Aorta (tissue), 5 donors: ENCODE measurements at regions not wholly inside any gene's neighbourhood (a gene's known extent, or its start where the extent isn't known, plus 50 kb on each side); places are given as distances from the start of the nearest gene placed in this dataset.
"Not testable (repeated sequence)": the region's sequence is repeated elsewhere in the genome, so short reads cannot be mapped to it uniquely, and the experiment has no call there.

Experiments
- ATAC-seq: fragments of 200-7000 bp; cut with Tn5 transposase; one replicate; pipeline ENCODE4 v1.9.1; 2022; ENCODE audit warnings: moderate library complexity; ENCODE audit not compliant: low FRiP score
- DNase-seq, 2 donors: peaks; one replicate each; pipeline ENCODE4 v3.0.0-alpha.2; 2020
- H3K27ac ChIP-seq, 2 donors: one replicate each; pipeline ENCODE4 v1.5.1; 2013; ENCODE audit warnings: low read length in 2 of 2, mild to moderate bottlenecking in 2 of 2, moderate library complexity in 2 of 2, control low read depth in 1 of 2, inconsistent platforms in 1 of 2, low read depth in 1 of 2
- H3K27me3 ChIP-seq, 2 donors: one replicate each; pipeline ENCODE4 v1.6.1; 2013; ENCODE audit warnings: control low read depth in 1 of 2, low read length in 1 of 2, mild to moderate bottlenecking in 1 of 2, moderate library complexity in 1 of 2; ENCODE audit not compliant: insufficient read depth in 2 of 2, control insufficient read depth in 1 of 2
- H3K36me3 ChIP-seq, 2 donors: one replicate each; pipeline ENCODE4 v1.6.1; 2013; ENCODE audit warnings: control low read depth in 1 of 2, low read length in 1 of 2, mild to moderate bottlenecking in 1 of 2; ENCODE audit not compliant: insufficient read depth in 2 of 2, control insufficient read depth in 1 of 2
- H3K4me1 ChIP-seq, 2 donors: one replicate each; pipeline ENCODE4 v1.6.1; 2013; ENCODE audit warnings: low read length in 2 of 2, control low read depth in 1 of 2, mild to moderate bottlenecking in 1 of 2, moderate library complexity in 1 of 2; ENCODE audit not compliant: insufficient read depth in 2 of 2, control insufficient read depth in 1 of 2
- H3K4me3 ChIP-seq, 2 donors: one replicate each; pipeline ENCODE4 v1.5.1; 2013; ENCODE audit warnings: low read length in 2 of 2, control low read depth in 1 of 2, mild to moderate bottlenecking in 1 of 2
- H3K9me3 ChIP-seq: one replicate; pipeline ENCODE4 v1.6.1; 2013; ENCODE audit warnings: mild to moderate bottlenecking, low read length; ENCODE audit not compliant: control insufficient read depth
- WGBS, 2 donors: extraction: QIAGEN DNeasy Blood & Tissue Kit; methylation state at CpG; one replicate each; pipeline ENCODE4 v1.1.7; 2013; 5-methylcytosine and 5-hydroxymethylcytosine counted together
- intact Hi-C, 2 donors: fragments of 100-400 bp; cut with DNase I; formaldehyde crosslinking; loops; one replicate each; pipeline versions ENCODE4 v1.14.2 to v1.15.0; 2022
- donor health status: healthy with polysubstance abuse.
- donor health status: Bipolar disorder and iron deficiency.
- donor health status: DM: no; HTN: no; CAD: no.
- donor health status: DM: no; HTN: no; CAD: no.
- donor health status: DM: yes; HTN: yes; CAD: no.

- 80 to 88% methylated on average over 8 of the region's 8 CpGs for WGBS, 2 donors
- no peak overlapping the region for H3K27ac ChIP-seq
- intact Hi-C loops = no loop called here
- DNase-seq = no peak
- no peaks in the 10 kb centered on the region for H3K36me3 ChIP-seq
- no peaks in the 10 kb centered on the region for H3K9me3 ChIP-seq
- H3K4me1 ChIP-seq = no peaks in the 10 kb centered on the region
- no peaks in the 10 kb centered on the region for H3K27me3 ChIP-seq
- peak; percentile 29 for ATAC-seq
- H3K4me3 ChIP-seq = no peak overlapping the region
Measured at GRCh38 chr10:56255298-56255697, 105.8 kb downstream of the ZWINT start.

- no peaks in the 10 kb centered on the region for H3K36me3 ChIP-seq
- H3K4me3 ChIP-seq = no peak overlapping the region
- no peak for ATAC-seq
- H3K4me1 ChIP-seq = no peaks in the 10 kb centered on the region
- no peak for DNase-seq
- intact Hi-C loops = no loop called here
- no peaks in the 10 kb centered on the region for H3K27me3 ChIP-seq
- WGBS, 2 donors = 74 to 76% methylated on average over 5 of the region's 5 CpGs
- H3K9me3 ChIP-seq = no peaks in the 10 kb centered on the region
- H3K27ac ChIP-seq = no peak overlapping the region
Measured at GRCh38 chr10:56240471-56240870, 120.6 kb downstream of the ZWINT start.

- intact Hi-C loops = no loop called here
- no peak overlapping the region for H3K4me3 ChIP-seq
- H3K36me3 ChIP-seq = no peaks in the 10 kb centered on the region
Measured at GRCh38 chr10:56231436-56231835, 129.6 kb downstream of the ZWINT start.

GRCh38 chr10:56222237-56222636 is 138.8 kb downstream of the ZWINT start:
- H3K4me1 ChIP-seq = no peaks in the 10 kb centered on the region
- ATAC-seq = no peak
- intact Hi-C loops = no loop called here
- no peak overlapping the region for H3K27ac ChIP-seq
- no peak for DNase-seq
- no peaks in the 10 kb centered on the region for H3K9me3 ChIP-seq
- no peaks in the 10 kb centered on the region for H3K36me3 ChIP-seq
- no peaks in the 10 kb centered on the region for H3K27me3 ChIP-seq
- WGBS, 2 donors = 65 to 66% methylated on average over 3 of the region's 3 CpGs
- no peak overlapping the region for H3K4me3 ChIP-seq

More at GRCh38 chr10:56231436-56231835, 129.6 kb downstream of the ZWINT start:
- Histone ChIP-seq H3K27ac (no peak overlapping the region), H3K9me3 (no peaks in the 10 kb centered on the region), H3K27me3 (no peaks in the 10 kb centered on the region), H3K4me1 (no peaks in the 10 kb centered on the region)
- WGBS, 2 donors = 52 to 59% methylated on average over 5 of the region's 5 CpGs
- no peak for ATAC-seq
- no peak for DNase-seq

GRCh38 chr10:56212951-56213350 is 148.1 kb downstream of the ZWINT start:
- intact Hi-C loops = no loop called here
- peak; percentile 26 for ATAC-seq

GRCh38 chr10:56181607-56182006 is 179.5 kb downstream of the ZWINT start:
- Histone ChIP-seq H3K27me3 (no peaks in the 10 kb centered on the region), H3K4me1 (no peaks in the 10 kb centered on the region), H3K4me3 (no peak overlapping the region), H3K27ac (no peak overlapping the region), H3K9me3 (no peaks in the 10 kb centered on the region), H3K36me3 (no peaks in the 10 kb centered on the region)
- WGBS, 2 donors = 54 to 64% methylated on average over 2 of the region's 2 CpGs
- DNase-seq (no peak), ATAC-seq (no peak)
- intact Hi-C loops = no loop called here

More at GRCh38 chr10:56212951-56213350, 148.1 kb downstream of the ZWINT start:
- H3K4me3 ChIP-seq = no peak overlapping the region
- H3K9me3 ChIP-seq = no peaks in the 10 kb centered on the region
- H3K27ac ChIP-seq = no peak overlapping the region
- H3K4me1 ChIP-seq = no peaks in the 10 kb centered on the region
- no peaks in the 10 kb centered on the region for H3K36me3 ChIP-seq
- no peaks in the 10 kb centered on the region for H3K27me3 ChIP-seq
- DNase-seq = peak in 1 of 2 donors; percentile 56
- WGBS, 2 donors = 91 to 93% methylated on average over 6 of the region's 6 CpGs

GRCh38 chr10:56178210-56178609 is 182.8 kb downstream of the ZWINT start:
- WGBS, 2 donors = 21 to 29% methylated on average over 4 of the region's 4 CpGs
- Histone ChIP-seq H3K27ac (no peak overlapping the region), H3K27me3 (no peaks in the 10 kb centered on the region), H3K36me3 (no peaks in the 10 kb centered on the region), H3K9me3 (no peaks in the 10 kb centered on the region), H3K4me1 (no peaks in the 10 kb centered on the region), H3K4me3 (no peak overlapping the region)
- DNase-seq (no peak), ATAC-seq (no peak)
- intact Hi-C loops = no loop called here

- intact Hi-C loops, H3K9me3 ChIP-seq, H3K36me3 ChIP-seq, H3K4me1 ChIP-seq, H3K27ac ChIP-seq, DNase-seq, ATAC-seq, H3K27me3 ChIP-seq, H3K4me3 ChIP-seq: not testable (repeated sequence)
- WGBS, 2 donors = 95 to 96% methylated on average over 40 to 41 of the region's 41 CpGs
Measured at GRCh38 chr10:56155091-56155513, 206.0 kb downstream of the ZWINT start.

- WGBS, 2 donors = 74 to 76% methylated on average over 2 of the region's 2 CpGs
- H3K4me3 ChIP-seq = no peak overlapping the region
- H3K27me3 ChIP-seq = no peaks in the 10 kb centered on the region
- H3K4me1 ChIP-seq = no peaks in the 10 kb centered on the region
- no peaks in the 10 kb centered on the region for H3K36me3 ChIP-seq
- no peak overlapping the region for H3K27ac ChIP-seq
- DNase-seq = no peak
- intact Hi-C loops = no loop called here
- no peak for ATAC-seq
- H3K9me3 ChIP-seq = no peaks in the 10 kb centered on the region
Measured at GRCh38 chr10:56146806-56147205, 214.3 kb downstream of the ZWINT start.
